Esophagus muscularis mucosa (tissue), 3 donors: ENCODE measurements at regions not wholly inside any gene's neighbourhood (a gene's known extent, or its start where the extent isn't known, plus 50 kb on each side); places are given as distances from the start of the nearest gene placed in this dataset.

Experiments used
- POLR2A ChIP-seq: fragments of 450-650 bp; IDR thresholded peaks from one replicate; pipeline ENCODE4 v1.6.1; 2017; ENCODE audit warnings: antibody characterized with exemption, moderate library complexity, mild to moderate bottlenecking, low read depth
- TF ChIP-seq, protein P1 (sequence below), 3 experiments: fragments of 200-600 bp in 2 of 3; fragments of 450-650 bp in 1 of 3; sonication (generic) in 2 of 3; IDR thresholded peaks; one replicate each; pipeline ENCODE4 v1.5.1; 2017 to 2019; ENCODE audit warnings: antibody characterized with exemption in 3 of 3, mild to moderate bottlenecking in 2 of 3, moderate library complexity in 1 of 3

DNA sequence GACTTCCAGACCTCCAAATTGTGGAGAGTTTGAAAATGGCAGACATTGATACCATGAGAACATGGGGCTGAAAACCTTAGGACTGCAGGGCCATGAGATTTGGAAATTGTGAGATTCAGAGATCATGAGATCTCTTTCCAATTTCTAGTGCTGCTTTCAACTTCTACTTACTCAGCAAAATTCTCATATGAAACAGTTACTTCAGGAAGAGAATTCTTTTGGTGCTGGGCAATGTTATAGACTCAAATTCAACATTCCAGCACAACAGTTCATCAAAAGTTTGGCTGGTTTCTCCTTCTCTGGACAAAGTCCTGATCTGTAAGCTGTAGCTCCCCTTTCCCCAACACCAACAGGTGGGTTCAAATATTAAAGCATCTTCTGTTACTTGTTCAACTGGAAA, 506.9 kb upstream of the NECTIN3 start:
- TF ChIP-seq, protein P1, sequence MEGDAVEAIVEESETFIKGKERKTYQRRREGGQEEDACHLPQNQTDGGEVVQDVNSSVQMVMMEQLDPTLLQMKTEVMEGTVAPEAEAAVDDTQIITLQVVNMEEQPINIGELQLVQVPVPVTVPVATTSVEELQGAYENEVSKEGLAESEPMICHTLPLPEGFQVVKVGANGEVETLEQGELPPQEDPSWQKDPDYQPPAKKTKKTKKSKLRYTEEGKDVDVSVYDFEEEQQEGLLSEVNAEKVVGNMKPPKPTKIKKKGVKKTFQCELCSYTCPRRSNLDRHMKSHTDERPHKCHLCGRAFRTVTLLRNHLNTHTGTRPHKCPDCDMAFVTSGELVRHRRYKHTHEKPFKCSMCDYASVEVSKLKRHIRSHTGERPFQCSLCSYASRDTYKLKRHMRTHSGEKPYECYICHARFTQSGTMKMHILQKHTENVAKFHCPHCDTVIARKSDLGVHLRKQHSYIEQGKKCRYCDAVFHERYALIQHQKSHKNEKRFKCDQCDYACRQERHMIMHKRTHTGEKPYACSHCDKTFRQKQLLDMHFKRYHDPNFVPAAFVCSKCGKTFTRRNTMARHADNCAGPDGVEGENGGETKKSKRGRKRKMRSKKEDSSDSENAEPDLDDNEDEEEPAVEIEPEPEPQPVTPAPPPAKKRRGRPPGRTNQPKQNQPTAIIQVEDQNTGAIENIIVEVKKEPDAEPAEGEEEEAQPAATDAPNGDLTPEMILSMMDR (IDR thresholded peaks at IDR 0.05), result no peak
- no peak for TF ChIP-seq POLR2A
